PFSK-1 (cell line): ENCODE measurements at regions not wholly inside any gene's neighbourhood (a gene's known extent, or its start where the extent isn't known, plus 50 kb on each side); places are given as distances from the start of the nearest gene placed in this dataset.

ENCODE experiments used
- FOXP2 ChIP-seq: optimal IDR thresholded peaks from 2 replicates; pipeline ENCODE3; 2011; ENCODE audit warnings: borderline replicate concordance, control low read depth, inconsistent platforms; ENCODE audit not compliant: insufficient read depth; ENCODE audit errors: extremely low read length, extremely low read depth
- POLR2AphosphoS5 ChIP-seq: IDR thresholded peaks from 2 replicates; pipeline ENCODE4 v1.6.1; 2012; ENCODE audit warnings: low read depth, mild to moderate bottlenecking, control low read depth, low read length, moderate library complexity
- TAF1 ChIP-seq: IDR thresholded peaks from 2 replicates; pipeline ENCODE4 v1.6.1; 2012; ENCODE audit warnings: low read length, control low read depth, borderline replicate concordance; ENCODE audit not compliant: insufficient read depth
- TF ChIP-seq, protein P1 (sequence below), 2 experiments: IDR thresholded peaks; 2 replicates each; pipeline versions ENCODE4 v1.6.1 to v1.8.0; 2011 to 2012; ENCODE audit warnings: low read depth in 2 of 2, low read length in 2 of 2, control low read depth in 1 of 2, inconsistent platforms in 1 of 2, mild to moderate bottlenecking in 1 of 2, moderate library complexity in 1 of 2; ENCODE audit not compliant: insufficient read depth in 1 of 2

- TF ChIP-seq POLR2AphosphoS5, result no peak
- no peak for TF ChIP-seq FOXP2
- TF ChIP-seq, protein P1, sequence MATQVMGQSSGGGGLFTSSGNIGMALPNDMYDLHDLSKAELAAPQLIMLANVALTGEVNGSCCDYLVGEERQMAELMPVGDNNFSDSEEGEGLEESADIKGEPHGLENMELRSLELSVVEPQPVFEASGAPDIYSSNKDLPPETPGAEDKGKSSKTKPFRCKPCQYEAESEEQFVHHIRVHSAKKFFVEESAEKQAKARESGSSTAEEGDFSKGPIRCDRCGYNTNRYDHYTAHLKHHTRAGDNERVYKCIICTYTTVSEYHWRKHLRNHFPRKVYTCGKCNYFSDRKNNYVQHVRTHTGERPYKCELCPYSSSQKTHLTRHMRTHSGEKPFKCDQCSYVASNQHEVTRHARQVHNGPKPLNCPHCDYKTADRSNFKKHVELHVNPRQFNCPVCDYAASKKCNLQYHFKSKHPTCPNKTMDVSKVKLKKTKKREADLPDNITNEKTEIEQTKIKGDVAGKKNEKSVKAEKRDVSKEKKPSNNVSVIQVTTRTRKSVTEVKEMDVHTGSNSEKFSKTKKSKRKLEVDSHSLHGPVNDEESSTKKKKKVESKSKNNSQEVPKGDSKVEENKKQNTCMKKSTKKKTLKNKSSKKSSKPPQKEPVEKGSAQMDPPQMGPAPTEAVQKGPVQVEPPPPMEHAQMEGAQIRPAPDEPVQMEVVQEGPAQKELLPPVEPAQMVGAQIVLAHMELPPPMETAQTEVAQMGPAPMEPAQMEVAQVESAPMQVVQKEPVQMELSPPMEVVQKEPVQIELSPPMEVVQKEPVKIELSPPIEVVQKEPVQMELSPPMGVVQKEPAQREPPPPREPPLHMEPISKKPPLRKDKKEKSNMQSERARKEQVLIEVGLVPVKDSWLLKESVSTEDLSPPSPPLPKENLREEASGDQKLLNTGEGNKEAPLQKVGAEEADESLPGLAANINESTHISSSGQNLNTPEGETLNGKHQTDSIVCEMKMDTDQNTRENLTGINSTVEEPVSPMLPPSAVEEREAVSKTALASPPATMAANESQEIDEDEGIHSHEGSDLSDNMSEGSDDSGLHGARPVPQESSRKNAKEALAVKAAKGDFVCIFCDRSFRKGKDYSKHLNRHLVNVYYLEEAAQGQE (IDR thresholded peaks at IDR 0.05; ENCODE audit: insufficient read depth in 1 of 2, low read depth in 2 of 2, low read length in 2 of 2), result no peak
- no peak for TF ChIP-seq TAF1
Observed at GRCh38 chrX:45630078-45630477, 429.4 kb upstream of the DIPK2B start.
